ENCODE measurements at regions not wholly inside any gene's neighbourhood (a gene's known extent, or its start where the extent isn't known, plus 50 kb on each side); places are given as distances from the start of the nearest gene placed in this dataset.
"Not testable (repeated sequence)": the region's sequence is repeated elsewhere in the genome, so short reads cannot be mapped to it uniquely, and the experiment has no call there.

DNA sequence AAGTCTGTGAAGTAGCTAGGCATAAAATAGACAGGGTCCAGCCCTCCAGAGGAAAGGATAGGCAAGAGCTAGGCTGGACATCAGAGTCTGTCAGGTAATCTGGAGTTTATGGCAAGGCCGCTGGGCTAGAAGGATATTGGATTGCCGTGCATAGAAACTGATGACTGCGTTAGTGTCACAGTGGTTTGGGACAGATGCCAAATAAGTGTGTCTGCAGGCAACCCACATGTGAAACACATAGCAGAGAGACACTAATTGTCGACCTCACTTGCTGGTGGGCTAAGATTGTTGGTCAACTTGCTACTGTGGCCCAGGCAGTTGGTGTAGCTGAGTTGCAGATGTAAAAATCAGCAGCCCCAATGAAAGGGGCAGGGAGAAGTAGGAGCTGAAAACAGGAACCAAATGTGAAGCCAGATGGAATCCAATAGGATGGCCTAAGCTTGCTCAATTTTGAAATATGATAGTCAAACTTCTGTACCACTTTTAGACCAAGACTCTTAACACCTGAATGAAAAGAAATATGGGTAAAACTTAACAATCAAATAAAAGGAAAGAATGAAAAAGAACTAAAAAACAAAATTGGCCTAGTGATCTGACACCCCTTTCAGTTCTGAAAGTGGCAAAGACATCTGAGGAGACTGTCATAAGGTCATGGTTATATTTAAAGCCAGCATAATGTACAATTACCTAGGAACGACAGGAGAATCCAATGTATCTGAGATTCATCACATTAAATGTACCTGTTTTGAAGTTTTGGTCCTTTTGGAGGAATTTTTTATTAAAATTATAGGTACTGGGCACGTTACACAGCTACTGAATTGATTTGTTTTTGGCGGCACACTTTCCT is 243.3 kb upstream of the ACTBL2 start:
- DNase-seq = no peak

DNA sequence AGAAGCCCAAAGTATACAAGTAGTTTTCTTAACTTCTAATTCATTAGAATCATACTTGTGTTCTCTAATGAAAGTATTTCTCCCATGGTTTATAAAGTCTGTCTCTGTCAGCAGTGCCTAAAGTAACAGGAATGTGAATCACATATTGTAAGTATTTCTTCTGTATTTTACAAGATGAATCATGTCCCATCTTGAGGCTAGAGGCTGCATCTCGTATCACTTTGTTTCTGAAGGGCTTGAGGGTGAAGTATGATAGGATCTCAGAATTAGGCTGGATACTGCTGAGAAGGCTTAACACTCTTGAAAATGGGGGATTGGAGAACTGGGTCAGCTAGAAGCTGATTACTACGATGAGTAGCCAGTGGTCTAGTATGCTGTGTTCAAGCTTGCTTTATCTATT is 242.2 kb upstream of the ACTBL2 start:
- no peak for DNase-seq

DNA sequence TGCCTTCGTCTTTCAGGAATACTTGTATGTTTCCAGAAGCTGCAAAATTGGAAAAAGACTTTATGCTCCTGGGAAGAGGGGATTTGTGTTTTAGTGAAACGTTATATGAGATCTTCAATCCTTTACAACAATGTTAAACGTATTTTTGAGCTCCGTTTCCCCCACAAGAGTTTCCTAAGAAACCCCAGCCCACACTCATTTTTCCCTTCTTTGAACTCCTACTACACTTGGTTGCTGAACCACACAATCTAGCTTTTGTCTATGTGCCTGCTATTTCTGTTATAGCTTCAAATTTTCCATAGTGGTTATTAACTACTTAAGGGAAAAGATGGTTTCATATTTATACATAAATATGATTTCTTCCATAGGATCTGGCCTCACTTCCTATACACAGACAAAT is 238.6 kb upstream of the ACTBL2 start:
- no peak for DNase-seq

DNA sequence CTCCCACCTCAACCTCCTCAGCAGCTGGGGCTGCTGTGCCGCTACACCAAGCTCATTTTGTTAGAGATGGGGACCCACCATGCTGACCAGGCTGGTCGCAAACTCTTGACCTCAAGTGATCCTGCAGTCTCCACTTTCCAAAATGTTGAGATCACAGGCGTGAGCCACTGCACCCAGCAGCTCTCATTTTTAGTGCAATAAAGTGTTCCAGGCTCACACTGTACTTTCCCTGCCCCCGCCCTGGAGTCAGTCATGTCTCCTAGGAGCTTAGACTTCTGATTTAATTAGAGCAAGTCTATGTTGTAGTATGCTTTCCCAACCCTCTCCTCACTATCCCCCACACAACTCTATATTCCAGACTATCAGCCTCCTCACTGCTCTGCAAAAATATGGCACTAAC is 238.0 kb upstream of the ACTBL2 start:
- no peak for DNase-seq

DNA sequence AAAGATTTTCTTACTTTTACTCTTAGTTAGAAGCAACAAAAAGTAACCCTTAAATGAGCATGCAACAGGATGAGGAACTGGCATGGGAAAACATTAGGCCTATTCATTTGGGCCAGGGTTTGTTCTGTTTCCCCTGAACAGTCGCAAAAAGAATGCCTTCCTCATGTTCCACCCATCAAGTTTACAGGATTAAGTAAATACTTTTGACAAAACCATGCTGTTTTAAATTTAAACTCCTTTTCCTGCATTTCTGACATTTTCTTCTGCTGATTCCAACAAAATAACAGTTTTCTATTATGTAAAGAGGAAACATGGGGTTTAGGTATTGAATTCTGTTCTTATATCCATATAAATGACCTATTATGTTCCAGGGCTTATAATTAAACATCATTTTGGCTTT is 236.6 kb upstream of the ACTBL2 start:
- no peak for DNase-seq

DNA sequence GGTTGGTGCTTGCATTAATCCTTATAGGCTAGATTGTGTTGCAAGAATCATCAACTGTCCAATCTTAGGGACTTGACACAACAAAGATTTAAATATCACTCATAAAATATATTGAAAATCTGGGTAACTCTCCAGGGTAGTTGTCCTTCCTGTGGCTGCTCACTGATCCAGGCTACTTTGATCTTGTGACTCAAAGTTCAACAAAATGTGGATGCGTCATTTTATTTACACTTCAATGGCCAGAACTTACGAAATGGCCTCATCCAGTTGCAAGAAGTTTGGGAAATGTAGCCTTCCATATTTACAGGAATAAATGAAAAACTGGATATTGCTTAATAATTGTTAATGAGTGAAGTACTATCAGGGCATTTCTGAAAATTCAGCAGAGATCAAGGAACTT is 235.5 kb upstream of the ACTBL2 start:
- no peak for DNase-seq

DNA sequence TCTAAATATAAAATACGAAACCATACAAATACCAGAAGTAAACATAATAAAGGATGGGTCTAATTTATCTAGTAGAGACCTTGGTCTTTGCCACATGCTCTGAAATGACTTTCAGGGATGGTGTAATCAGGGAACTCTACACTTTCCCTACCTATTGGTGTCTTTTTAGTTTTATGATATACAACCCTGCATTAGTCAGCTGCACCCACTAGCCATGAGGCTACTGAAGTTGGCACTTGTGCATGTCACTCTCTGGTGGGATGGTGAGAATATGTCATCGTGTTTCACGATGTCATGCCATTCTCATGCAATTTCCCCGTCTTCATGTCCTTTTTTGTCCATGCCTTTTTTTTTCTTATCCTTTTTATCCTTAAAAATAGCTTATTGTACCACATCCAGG is 234.9 kb upstream of the ACTBL2 start:
- DNase-seq = no peak

DNA sequence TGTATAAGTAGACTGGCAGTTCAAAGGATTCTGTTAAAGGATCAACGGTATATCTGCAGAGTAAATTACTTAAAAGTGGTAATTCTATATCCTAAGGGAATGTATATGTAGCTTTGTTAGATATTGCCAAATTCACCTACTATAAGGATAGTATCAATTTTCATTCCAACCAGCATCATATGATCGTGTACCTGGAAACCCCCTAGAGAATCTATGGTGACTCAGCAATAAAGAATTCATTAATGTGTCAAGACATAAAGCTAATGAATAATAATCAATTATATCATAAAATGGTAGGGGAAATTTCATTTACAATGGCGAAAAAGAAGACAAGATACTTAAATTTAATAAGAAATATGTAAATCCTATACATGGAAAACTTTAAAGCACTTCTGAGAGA is 234.1 kb upstream of the ACTBL2 start:
- DNase-seq = no peak

DNA sequence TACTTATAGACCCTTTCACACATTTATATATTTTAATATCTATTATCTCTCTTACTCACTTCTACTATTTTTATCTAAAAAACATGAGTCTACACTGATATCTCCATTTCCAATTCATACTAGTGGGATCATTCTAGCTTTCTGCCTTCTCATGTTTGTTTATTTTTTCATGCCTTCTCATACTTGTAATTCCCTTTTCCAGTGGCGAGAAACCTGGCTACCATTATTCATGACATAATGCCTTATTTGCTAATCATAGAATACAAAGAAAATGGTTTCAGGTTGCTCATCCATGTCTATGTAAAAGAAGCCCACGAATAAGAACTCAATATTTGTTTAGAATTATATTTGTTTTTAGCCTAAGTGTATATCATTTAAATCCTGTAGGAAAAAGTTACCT is 232.7 kb upstream of the ACTBL2 start:
- DNase-seq = no peak

DNA sequence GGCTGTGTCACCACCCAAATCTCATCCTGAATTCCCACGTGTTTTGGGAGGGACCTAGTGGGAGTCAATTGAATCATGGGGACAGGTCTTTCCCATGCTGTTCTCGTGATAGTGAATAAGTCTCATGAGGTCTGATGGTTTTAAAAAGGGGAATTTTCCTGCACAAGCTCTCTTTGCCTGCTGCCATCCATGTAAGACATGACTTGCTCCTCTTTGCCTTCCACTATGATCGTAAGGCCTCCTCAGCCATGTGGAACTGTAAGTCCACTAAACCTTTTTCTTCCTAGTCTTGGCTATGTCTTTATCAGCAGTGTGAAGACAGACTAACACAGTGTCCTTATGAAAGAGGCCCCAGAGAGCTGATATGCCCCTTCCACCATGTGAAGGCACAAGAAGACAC is 230.9 kb upstream of the ACTBL2 start:
- not testable (repeated sequence) for DNase-seq

DNA sequence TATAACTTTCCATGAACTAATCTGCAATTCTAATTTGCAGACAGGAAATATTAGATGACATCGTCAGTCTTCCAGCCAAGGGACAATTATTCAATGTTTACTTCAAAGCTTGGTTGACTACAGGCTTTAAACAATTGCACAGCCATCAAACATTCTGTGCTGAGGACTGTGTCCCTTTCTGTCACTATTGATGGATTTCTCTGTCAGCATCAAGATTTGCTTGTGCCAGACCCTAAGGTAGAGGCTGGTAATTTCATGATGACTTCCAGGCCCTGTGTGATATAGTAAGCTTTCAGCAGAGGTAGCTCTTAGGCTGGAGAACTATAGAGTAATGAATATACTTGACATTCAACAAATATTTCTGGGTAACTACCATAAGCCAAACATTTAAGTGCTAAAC is 229.3 kb upstream of the ACTBL2 start:
- no peak for DNase-seq

DNA sequence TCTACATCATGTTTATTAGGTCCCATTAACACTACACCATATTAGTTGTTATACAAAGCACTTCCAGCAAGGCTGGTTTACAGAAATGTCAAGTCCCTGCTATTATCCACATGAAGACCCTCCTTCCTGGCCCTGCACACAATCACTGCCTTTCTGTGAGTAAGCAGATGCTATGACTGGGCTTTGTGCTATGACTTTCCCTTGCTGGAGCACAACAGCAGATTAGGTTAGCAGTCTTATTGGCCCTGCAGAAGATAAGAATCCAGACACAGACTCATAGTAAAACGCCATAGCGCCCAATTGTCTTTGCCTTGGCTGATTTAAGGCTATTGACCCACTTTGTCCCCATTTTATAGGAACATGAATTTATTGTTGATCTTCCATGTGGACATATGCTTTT is 228.9 kb upstream of the ACTBL2 start:
- DNase-seq = no peak

DNA sequence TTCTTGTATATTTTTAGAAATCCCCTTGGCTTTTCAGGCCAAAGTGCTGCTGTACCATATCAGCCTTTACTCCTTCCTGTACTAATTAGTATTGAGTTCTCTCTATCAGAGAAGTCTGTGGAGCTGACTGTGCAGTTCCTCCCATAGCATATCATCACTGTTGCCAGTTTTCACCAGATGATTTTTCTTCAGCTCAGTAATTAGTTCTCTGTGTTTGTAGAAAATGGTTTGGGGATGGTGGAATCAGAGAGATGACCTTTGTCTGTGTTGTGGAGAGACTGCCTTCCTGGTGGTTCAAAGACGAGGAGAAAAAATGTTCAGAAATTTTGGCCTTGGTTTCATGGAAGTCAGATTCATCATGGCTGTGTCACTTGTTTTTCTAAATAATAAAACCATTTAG is 227.5 kb upstream of the ACTBL2 start:
- DNase-seq = no peak

DNA sequence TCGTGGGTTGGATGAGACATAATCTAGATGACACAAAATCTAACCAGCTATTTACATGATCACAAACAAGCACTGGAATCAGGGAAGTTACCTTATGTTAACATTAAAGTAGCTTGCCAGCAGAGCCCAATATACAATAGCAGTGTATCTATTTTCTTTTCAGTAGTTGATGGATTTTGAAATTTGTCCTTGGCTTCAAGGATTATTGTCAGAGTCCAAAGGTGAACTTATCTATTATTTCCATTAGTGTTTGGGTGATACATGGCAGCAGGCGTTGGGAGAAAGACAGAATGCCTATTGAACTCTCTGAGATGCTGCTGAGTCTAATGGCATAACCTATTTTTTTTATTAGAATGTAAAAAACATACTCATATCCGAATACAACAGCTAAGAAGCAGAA is 223.2 kb upstream of the ACTBL2 start:
- DNase-seq = no peak

DNA sequence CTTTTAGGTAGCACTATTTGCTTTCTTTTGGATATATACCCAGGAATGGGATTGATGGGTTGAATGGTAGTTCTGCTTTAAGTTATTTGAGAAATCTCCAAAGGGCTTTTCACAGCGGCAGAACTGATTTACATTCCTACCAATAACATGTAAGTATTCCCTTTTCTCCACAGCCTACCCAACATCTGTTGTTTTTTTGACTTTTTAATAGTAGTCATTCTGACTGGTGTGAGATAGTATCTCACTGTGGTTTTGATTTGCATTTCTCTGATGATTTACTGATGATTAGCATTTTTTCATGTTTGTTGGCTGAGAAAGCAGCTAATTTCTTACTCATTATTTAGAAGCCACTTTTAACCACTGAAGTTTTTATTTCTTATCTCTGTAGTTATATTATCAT is 221.1 kb upstream of the ACTBL2 start:
- DNase-seq = no peak

DNA sequence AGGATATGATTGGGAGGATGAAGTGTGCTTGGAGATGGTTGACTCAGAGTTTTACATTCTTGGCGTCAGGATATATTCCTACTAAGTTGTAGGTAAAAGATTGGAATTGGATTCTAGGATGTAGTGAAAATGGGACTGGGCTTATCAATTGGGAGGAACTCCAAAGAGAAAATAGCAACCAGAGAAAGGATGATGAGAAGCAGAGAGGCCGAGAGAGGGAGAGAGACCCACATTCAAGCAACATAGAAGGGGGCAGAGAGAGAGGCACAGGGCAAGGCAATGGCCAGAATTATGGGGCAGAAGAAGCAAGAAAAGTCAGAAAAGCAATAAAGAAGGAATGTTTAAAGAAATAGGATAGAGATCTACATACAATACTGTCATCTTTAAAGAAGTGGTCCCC is 217.9 kb upstream of the ACTBL2 start:
- no peak for DNase-seq

DNA sequence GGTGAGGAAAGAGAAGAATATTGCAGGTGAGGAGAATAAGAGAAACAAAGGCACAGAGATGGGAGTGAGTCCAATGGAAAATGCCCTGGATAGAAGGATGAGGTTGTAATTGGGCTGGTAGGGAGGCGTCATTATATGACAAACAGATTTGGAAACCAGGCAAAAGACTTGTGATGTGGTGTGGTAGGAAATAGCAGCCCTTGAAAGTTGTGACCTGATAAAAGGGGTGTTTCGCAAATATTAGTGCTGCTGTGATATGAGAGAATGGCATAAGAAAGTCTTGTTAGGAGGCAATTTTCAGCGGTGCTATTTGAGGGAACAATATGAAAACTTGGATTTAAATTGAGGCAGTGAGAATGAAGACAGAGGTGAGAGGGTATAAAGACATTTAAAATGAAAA is 217.5 kb upstream of the ACTBL2 start:
- DNase-seq = no peak

DNA sequence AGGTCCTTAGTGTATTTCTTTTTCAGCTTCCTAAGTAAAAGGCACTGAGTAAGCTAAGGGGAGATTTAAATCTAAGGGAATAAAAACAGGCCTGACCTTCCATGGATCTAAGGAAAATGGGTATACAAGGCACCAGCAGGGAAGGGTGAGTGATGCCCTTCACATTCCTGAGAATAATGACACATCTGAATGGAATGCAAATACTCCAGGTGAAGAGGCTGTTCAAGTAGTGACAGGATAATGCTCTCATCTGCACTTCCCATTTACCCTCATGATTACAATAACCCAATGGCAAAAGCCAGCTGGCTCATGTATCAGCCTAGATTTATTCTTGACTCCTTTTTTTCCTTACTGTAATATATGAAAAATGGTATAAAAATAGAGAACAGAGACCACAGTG is 216.2 kb upstream of the ACTBL2 start:
- no peak for DNase-seq

DNA sequence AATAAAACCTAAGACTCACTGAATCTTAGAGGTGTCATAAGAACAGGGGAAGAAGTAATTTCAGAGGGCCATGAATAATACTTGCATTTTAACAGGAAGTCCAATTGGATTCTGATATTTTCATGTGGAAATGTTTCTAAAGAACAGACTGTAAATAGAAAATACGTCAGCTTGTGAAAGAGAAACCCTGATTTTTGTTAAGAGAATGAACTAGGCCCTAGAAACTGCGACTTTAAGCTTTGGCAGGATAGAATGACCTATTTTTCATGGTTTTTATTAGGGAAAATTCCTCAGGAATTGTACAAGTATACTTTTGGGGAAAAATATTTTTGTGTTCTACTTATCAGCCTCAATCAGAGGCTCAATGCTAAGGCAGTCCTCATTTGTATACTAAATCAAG is 215.5 kb upstream of the ACTBL2 start:
- DNase-seq = no peak

DNA sequence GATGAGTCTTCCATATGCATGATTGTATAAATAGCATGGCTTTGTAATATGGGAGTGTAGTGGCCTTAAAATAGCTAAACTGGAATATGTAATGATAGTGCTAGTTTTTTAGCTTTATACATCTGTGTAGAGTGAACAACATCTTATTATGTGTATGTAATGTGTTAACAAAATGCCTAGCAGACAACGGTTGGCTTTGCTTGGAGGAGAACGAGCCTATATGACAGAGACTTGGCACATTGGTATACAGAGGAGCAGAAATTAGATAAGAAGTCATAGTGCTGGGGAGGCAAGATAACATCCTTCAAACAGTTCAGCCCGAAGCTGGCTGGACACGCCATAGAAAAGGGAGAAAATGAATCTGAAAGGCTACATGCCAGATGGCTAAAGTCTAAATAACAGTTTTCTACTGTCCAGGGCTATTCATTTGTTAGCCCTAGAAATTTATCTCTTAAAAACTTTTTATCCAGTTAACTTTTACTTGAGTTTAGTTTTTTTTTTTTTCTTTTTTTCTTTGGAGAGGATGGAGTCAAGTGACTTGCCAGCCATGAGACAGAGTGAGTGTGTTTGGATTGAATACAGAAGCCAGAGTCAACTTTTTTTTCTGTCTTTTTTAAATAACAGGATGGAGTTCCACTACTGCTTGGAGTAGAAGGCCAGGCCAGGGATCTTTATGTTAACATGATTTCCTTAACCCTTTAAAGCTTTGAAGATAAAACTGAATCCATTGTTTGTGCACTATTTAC is 214.4 kb upstream of the ACTBL2 start:
- no peak for DNase-seq

DNA sequence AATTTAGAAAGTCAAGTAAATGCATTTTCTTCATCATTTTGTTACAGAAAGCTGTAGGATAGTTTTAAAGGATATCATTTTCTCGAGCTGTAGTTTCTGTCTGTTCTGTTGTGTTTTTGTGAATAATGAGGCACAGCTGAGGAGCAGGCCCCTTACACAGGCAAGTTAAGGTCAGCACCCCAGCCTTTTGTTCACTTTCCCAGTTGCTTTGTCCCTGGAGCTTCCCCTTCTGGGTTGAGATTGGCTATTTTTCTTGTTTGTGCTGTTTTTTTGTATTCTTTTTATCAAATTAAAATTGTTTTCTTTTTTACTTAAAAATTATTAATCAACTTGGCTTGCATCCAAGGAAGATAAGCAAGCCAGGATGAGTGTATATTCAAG is 213.8 kb upstream of the ACTBL2 start:
- DNase-seq = no peak

DNA sequence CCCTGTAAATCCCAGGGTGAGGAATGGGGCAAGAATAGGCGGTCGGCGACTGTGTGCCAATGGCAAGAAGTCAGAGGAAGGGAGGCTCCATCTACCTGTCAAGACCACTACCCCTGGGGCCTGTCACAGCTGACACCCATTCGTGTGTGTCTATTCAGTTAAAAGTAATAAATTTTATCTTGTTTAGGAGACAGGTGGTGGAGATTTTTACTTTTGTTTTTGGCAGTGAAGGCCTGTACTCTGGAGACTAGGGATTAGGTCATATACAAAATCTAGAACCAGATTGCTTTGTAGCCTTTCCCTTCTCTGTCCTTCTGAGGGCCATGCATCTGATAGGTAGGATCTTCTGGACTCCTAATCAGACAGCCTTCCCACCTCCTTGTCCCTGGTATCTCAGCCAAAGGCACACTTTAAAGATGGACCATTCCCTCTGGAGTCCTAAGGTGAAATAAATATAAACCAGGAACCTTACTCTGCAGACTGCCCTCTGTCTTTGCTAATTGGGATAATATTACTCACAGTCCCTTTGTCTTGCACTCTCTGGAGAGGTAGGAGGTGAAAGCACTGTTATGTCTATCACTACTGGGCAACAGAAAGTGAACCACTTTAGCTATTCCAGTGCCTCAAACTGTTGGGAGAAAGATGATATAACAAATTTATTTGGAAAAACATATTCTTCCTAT is 213.2 kb upstream of the ACTBL2 start:
- no peak for DNase-seq

DNA sequence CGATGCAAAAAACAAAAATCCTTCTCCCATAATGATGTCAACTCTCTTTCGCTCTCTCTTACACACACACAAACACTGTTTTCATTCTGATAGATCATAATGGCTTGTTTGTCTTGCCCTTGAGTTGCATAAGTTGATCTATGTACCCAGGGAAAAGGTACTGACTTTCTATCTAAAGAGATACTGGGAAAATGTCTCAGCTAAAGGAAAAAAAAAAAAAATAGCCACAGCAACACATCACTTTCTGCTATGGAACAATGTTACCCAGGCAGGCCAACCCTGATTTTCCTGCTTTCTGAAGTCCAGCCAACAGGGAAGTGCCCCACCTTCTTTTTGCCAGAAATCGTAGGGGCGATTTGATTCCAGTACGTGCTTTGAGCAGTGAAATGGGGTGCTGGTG is 212.6 kb upstream of the ACTBL2 start:
- DNase-seq = no peak
